SK-N-SH (cell line): ENCODE measurements at regions not wholly inside any gene's neighbourhood (a gene's known extent, or its start where the extent isn't known, plus 50 kb on each side); places are given as distances from the start of the nearest gene placed in this dataset.

Experiments used
- CTCF ChIA-PET: fragments of 300-600, 350-600 bp; formaldehyde crosslinking; extraction: SDS; loops from one replicate; lab custom pipeline; 2021; lab: Yijun Ruan, JAX
- POLR2A ChIA-PET: fragments of 350-600 bp; sonication (Branson Sonifier 250); formaldehyde crosslinking; extraction: SDS; loops from one replicate; lab custom pipeline; 2020; ENCODE audit warnings: antibody characterized with exemption, inconsistent platforms; lab: Yijun Ruan, JAX
- DNase-seq: peaks from one replicate; pipeline ENCODE4 v3.0.0; 2012
- H2AFZ ChIP-seq: fragments of 200-600 bp; sonication (generic); 2 replicates; pipeline ENCODE4 v1.8.1; 2016; ENCODE audit warnings: antibody characterized with exemption, mild to moderate bottlenecking, low read depth
- H3F3A ChIP-seq: fragments of 200-600 bp; sonication (generic); replicated peaks from 2 replicates; pipeline ENCODE3; 2016; ENCODE audit warnings: antibody characterized with exemption, mild to moderate bottlenecking; ENCODE audit not compliant: insufficient read depth
- H3K27ac ChIP-seq, 2 experiments: fragments of 200-500 bp in 1 of 2; fragments of 200-600 bp in 1 of 2; sonication (Bioruptor generic) in 1 of 2; sonication (generic), shearing (Covaris generic) in 1 of 2; 2 replicates each; pipeline versions ENCODE4 v1.5.1 to v1.6.1; 2014 to 2016; ENCODE audit warnings: low read depth in 2 of 2, inconsistent platforms in 1 of 2, low read length in 1 of 2, mild to moderate bottlenecking in 1 of 2, mixed read lengths in 1 of 2
- H3K27me3 ChIP-seq: fragments of 200-600 bp; sonication (generic), shearing (Covaris generic); 2 replicates; pipeline ENCODE4 v1.6.1; 2016; ENCODE audit warnings: mixed run types; ENCODE audit not compliant: insufficient read depth
- H3K36me3 ChIP-seq, 2 experiments: fragments of 200-500 bp in 1 of 2; fragments of 200-600 bp in 1 of 2; sonication (Bioruptor generic) in 1 of 2; sonication (generic) in 1 of 2; replicated peaks in 1 of 2; 2 replicates each; pipeline versions ENCODE3 to v1.5.1; 2014 to 2016; ENCODE audit warnings: low read length in 1 of 2, mild to moderate bottlenecking in 1 of 2; ENCODE audit not compliant: insufficient read depth in 2 of 2, control insufficient read depth in 1 of 2
- H3K4me1 ChIP-seq, 2 experiments: fragments of 200-500 bp in 1 of 2; fragments of 200-600 bp in 1 of 2; sonication (Bioruptor generic) in 1 of 2; sonication (generic), shearing (Covaris generic) in 1 of 2; 2 replicates each; pipeline versions ENCODE4 v1.5.1 to v1.6.1; 2014 to 2016; ENCODE audit warnings: low read depth in 1 of 2, low read length in 1 of 2, mixed run types in 1 of 2; ENCODE audit not compliant: insufficient read depth in 2 of 2, control insufficient read depth in 1 of 2
- H3K4me2 ChIP-seq: fragments of 200-600 bp; sonication (generic), shearing (Covaris generic); 2 replicates; pipeline ENCODE4 v1.6.1; 2017; ENCODE audit warnings: mixed run types
- H3K4me3 ChIP-seq, 2 experiments: fragments of 200-500 bp in 1 of 2; fragments of 200-600 bp in 1 of 2; sonication (Bioruptor generic) in 1 of 2; sonication (generic), shearing (Covaris generic) in 1 of 2; 2 replicates each; pipeline versions ENCODE4 v1.5.1 to v1.8.1; 2014 to 2016; ENCODE audit warnings: low read depth in 2 of 2, inconsistent platforms in 1 of 2, low read length in 1 of 2, mild to moderate bottlenecking in 1 of 2, mixed read lengths in 1 of 2, moderate library complexity in 1 of 2
- H3K79me2 ChIP-seq: fragments of 200-600 bp; sonication (generic); 2 replicates; pipeline ENCODE4 v1.8.1; 2017; ENCODE audit warnings: mild to moderate bottlenecking; ENCODE audit not compliant: insufficient read depth
- H3K9ac ChIP-seq: fragments of 200-600 bp; sonication (generic); 2 replicates; pipeline ENCODE4 v1.6.1; 2017; ENCODE audit warnings: mixed run types
- H3K9me2 ChIP-seq: fragments of 200-600 bp; sonication (generic); 2 replicates; pipeline ENCODE4 v1.6.1; 2017; ENCODE audit warnings: mixed run types
- H3K9me3 ChIP-seq: fragments of 200-600 bp; sonication (generic); 2 replicates; pipeline ENCODE4 v1.6.1; 2017; ENCODE audit warnings: mixed run types, mild to moderate bottlenecking, moderate library complexity
- H4K20me1 ChIP-seq: fragments of 200-600 bp; sonication (generic); 2 replicates; pipeline ENCODE4 v1.6.1; 2017; ENCODE audit warnings: mild to moderate bottlenecking, mixed run types; ENCODE audit not compliant: insufficient read depth
- CHD2 ChIP-seq: fragments of 150-350 bp; IDR thresholded peaks from 2 replicates; pipeline ENCODE4 v1.6.1; 2018; ENCODE audit warnings: low read length; ENCODE audit not compliant: partially characterized antibody
- EP300 ChIP-seq, 2 experiments: IDR thresholded peaks; 2 replicates each; pipeline versions ENCODE4 v1.4.0 to v1.6.1; 2012; ENCODE audit warnings: borderline replicate concordance in 1 of 2, low read depth in 1 of 2, low read length in 1 of 2
- FOSL2 ChIP-seq: IDR thresholded peaks from 2 replicates; pipeline ENCODE4 v1.4.0; 2012; ENCODE audit warnings: low read depth, mild to moderate bottlenecking, moderate library complexity, borderline replicate concordance
- FOXJ3 ChIP-seq: sonication (generic); formaldehyde crosslinking; IDR thresholded peaks from 2 replicates; pipeline ENCODE4 v1.5.1; 2020; ENCODE audit warnings: mild to moderate bottlenecking, missing genetic modification reagents
- GABPA ChIP-seq: IDR thresholded peaks from 2 replicates; pipeline ENCODE4 v1.4.0; 2012; ENCODE audit warnings: low read depth, mild to moderate bottlenecking
- GATA2 ChIP-seq: sonication (generic); formaldehyde crosslinking; IDR thresholded peaks from 2 replicates; pipeline ENCODE4 v1.5.0; 2020; ENCODE audit warnings: mild to moderate bottlenecking, missing genetic modification reagents
- JUND ChIP-seq: IDR thresholded peaks from 2 replicates; pipeline ENCODE4 v1.4.0; 2012
- MEF2A ChIP-seq: IDR thresholded peaks from 2 replicates; pipeline ENCODE4 v1.4.0; 2012; ENCODE audit warnings: low read depth, borderline replicate concordance
- MXI1 ChIP-seq: IDR thresholded peaks from 2 replicates; pipeline ENCODE4 v1.6.1; 2012; ENCODE audit warnings: mild to moderate bottlenecking, low read depth, low read length, improper control_type of control experiment
- NFIC ChIP-seq: IDR thresholded peaks from 2 replicates; pipeline ENCODE4 v1.4.0; 2012; ENCODE audit warnings: borderline replicate concordance
- POLR2AphosphoS5 ChIP-seq: IDR thresholded peaks from 2 replicates; pipeline ENCODE4 v1.6.1; 2012; ENCODE audit warnings: low read depth, low read length
- RAD21 ChIP-seq: IDR thresholded peaks from 2 replicates; pipeline ENCODE4 v1.6.1; 2012; ENCODE audit warnings: mild to moderate bottlenecking, low read length
- REST ChIP-seq: IDR thresholded peaks from 2 replicates; pipeline ENCODE4 v1.6.1; 2012; ENCODE audit warnings: mild to moderate bottlenecking, low read depth, low read length, moderate library complexity
- SIN3A ChIP-seq: IDR thresholded peaks from 2 replicates; pipeline ENCODE4 v1.6.1; 2012; ENCODE audit warnings: low read depth, mild to moderate bottlenecking, low read length, moderate library complexity, borderline replicate concordance
- SMC3 ChIP-seq: IDR thresholded peaks from 2 replicates; pipeline ENCODE4 v1.6.1; 2012; ENCODE audit warnings: low read depth, low read length, improper control_type of control experiment
- TAF1 ChIP-seq: IDR thresholded peaks from 2 replicates; pipeline ENCODE4 v1.6.1; 2012; ENCODE audit warnings: low read depth, mild to moderate bottlenecking, low read length, moderate library complexity, borderline replicate concordance
- TCF12 ChIP-seq: IDR thresholded peaks from 2 replicates; pipeline ENCODE4 v1.4.0; 2012
- TEAD4 ChIP-seq: IDR thresholded peaks from 2 replicates; pipeline ENCODE4 v1.4.0; 2012; ENCODE audit warnings: mild to moderate bottlenecking, borderline replicate concordance; ENCODE audit not compliant: insufficient read depth
- USF1 ChIP-seq: IDR thresholded peaks from 2 replicates; pipeline ENCODE4 v1.4.0; 2012; ENCODE audit warnings: low read depth, borderline replicate concordance
- YY1 ChIP-seq: IDR thresholded peaks from 2 replicates; pipeline ENCODE4 v1.4.0; 2012; ENCODE audit warnings: low read depth, mild to moderate bottlenecking
- WGBS: methylation state at CpG from one replicate; pipeline ENCODE4 v1.1.6; 2017; ENCODE audit warnings: low lambda C conversion rate; 5-methylcytosine and 5-hydroxymethylcytosine counted together

- Histone ChIP-seq H3K4me3 (no peak overlapping the region), H4K20me1 (no peaks in the 10 kb centered on the region), H3F3A (no peaks in the 10 kb centered on the region), H3K4me1 (no peaks in the 10 kb centered on the region), H3K9me2 (no peaks in the 10 kb centered on the region), H3K79me2 (no peaks in the 10 kb centered on the region), H3K4me2 (no peak overlapping the region), H2AFZ (no peak overlapping the region), H3K36me3 (no peaks in the 10 kb centered on the region), H3K9ac (no peak overlapping the region), H3K27ac (no peak overlapping the region), H3K9me3 (no peaks in the 10 kb centered on the region), H3K27me3 (no peaks in the 10 kb centered on the region)
- DNase-seq = no peak
- ChIA-PET CTCF (interaction anchor here (0.9 to 1.2 kb wide), 3 partner anchors 10 to 39 kb away, joined by 3 read pairs; no protein-coding TSS in a partner anchor), POLR2A (no interaction called here)
- 18% methylated on average over 5 of the region's 5 CpGs for WGBS
- TF ChIP-seq EP300 (IDR thresholded peaks at IDR 0.05; ENCODE audit: borderline replicate concordance in 1 of 2, low read depth in 1 of 2, low read length in 1 of 2) = no peak
- no peak for TF ChIP-seq JUND
- no peak for TF ChIP-seq GABPA
- no peak for TF ChIP-seq TEAD4
Observed at GRCh38 chr10:111482621-111483216, 405.9 kb downstream of the ADRA2A start.

DNA sequence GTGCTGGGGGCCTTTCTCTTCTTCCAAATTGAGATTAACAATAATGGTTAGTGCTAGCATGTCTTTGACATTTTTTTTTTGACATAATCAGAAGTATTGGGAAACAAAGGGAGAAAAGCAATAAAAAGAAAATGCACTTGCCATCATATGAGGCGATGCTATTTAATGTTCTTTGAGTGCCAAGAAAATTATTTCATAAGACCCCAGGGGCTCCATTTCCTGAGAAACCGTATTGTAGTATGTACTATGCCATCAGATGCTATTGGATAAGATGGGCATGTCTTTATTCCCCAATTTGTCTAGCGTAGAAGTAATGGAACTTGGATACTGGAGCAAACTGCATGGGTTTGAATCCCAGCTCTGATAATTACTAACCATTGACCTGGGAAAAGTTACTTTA is 408.9 kb downstream of the ADRA2A start:
- Histone ChIP-seq H3K4me2 (no peak overlapping the region), H3K27me3 (no peaks in the 10 kb centered on the region), H3K27ac (no peak overlapping the region), H4K20me1 (no peaks in the 10 kb centered on the region), H3K4me1 (no peaks in the 10 kb centered on the region), H3F3A (no peaks in the 10 kb centered on the region), H3K9me3 (no peaks in the 10 kb centered on the region), H3K4me3 (no peak overlapping the region), H3K9ac (no peak overlapping the region), H3K36me3 (no peaks in the 10 kb centered on the region), H3K9me2 (no peaks in the 10 kb centered on the region), H3K79me2 (no peaks in the 10 kb centered on the region), H2AFZ (no peak overlapping the region)
- 26% methylated on average over 3 of the region's 3 CpGs for WGBS
- CTCF ChIA-PET = no interaction called here
- POLR2A ChIA-PET = no interaction called here
- no peak for DNase-seq
- TF ChIP-seq CHD2 (no peak), FOSL2 (no peak), SMC3 (no peak), RAD21 (no peak), POLR2AphosphoS5 (no peak), SIN3A (no peak), NFIC (no peak), YY1 (no peak), EP300 (IDR thresholded peaks at IDR 0.05; ENCODE audit: borderline replicate concordance in 1 of 2, low read depth in 1 of 2, low read length in 1 of 2) (no peak), GATA2 (CRISPR knock-in tag) (no peak), MEF2A (no peak)

GRCh38 chr10:111486346-111486745 is 409.5 kb downstream of the ADRA2A start:
- Histone ChIP-seq H3K4me2 (no peak overlapping the region), H3K9ac (no peak overlapping the region), H3K27me3 (no peaks in the 10 kb centered on the region), H2AFZ (no peak overlapping the region), H3K9me3 (no peaks in the 10 kb centered on the region), H3F3A (no peaks in the 10 kb centered on the region), H3K4me3 (no peak overlapping the region), H4K20me1 (no peaks in the 10 kb centered on the region), H3K27ac (no peak overlapping the region), H3K79me2 (no peaks in the 10 kb centered on the region), H3K36me3 (no peaks in the 10 kb centered on the region), H3K4me1 (no peaks in the 10 kb centered on the region), H3K9me2 (no peaks in the 10 kb centered on the region)
- 9% methylated on average over 1 of the region's 1 CpG for WGBS
- POLR2A ChIA-PET = no interaction called here
- CTCF ChIA-PET = no interaction called here
- DNase-seq = no peak
- TF ChIP-seq SIN3A (no peak), EP300 (IDR thresholded peaks at IDR 0.05; ENCODE audit: borderline replicate concordance in 1 of 2, low read depth in 1 of 2, low read length in 1 of 2) (no peak), POLR2AphosphoS5 (no peak), GATA2 (CRISPR knock-in tag) (no peak), FOXJ3 (CRISPR knock-in tag) (no peak), CHD2 (no peak), TCF12 (no peak), REST (no peak), USF1 (no peak), NFIC (no peak), TAF1 (no peak), MXI1 (no peak)
